ENCODE measurements at regions not wholly inside any gene's neighbourhood (a gene's known extent, or its start where the extent isn't known, plus 50 kb on each side); places are given as distances from the start of the nearest gene placed in this dataset.

DNA sequence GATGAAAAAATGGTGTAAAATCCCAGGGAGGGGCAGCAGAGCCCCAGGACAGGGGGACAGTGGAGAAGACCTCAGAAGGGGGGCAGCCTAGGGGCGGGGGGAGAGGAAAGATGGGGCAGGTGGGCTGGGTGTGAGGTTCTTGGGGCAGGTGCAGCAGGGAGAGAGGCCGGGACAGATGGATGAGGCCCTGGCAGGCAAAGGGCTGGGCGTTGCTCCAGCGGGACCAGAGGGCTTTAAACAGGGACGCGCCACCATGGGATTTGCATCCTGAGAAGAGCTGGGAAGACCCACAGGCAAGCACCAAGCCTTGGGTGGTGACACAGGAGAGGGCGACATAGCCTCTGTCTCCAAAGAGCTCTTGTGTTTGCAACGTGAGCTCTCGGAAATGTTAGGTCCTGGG is 1342.8 kb downstream of the TBC1D22A start:
- Histone ChIP-seq H3K9me3 (peaks cover 0 to 18% (median 15%) of the 10 kb centered on the region in 8 donors), H3K36me3 (no peaks in the 10 kb centered on the region), H3K27ac (no peak overlapping the region), H3K4me3 (no peak overlapping the region), H3K4me1 (peaks cover 0 to 10% (median 0%) of the 10 kb centered on the region in 6 donors), H3K27me3 (replicated peaks in 1 of 7) (peaks cover 0 to 30% (median 0%) of the 10 kb centered on the region in 7 donors)
- no peak for TF ChIP-seq POLR2AphosphoS5 (IDR thresholded peaks at IDR 0.05)
- TF ChIP-seq, protein P1, sequence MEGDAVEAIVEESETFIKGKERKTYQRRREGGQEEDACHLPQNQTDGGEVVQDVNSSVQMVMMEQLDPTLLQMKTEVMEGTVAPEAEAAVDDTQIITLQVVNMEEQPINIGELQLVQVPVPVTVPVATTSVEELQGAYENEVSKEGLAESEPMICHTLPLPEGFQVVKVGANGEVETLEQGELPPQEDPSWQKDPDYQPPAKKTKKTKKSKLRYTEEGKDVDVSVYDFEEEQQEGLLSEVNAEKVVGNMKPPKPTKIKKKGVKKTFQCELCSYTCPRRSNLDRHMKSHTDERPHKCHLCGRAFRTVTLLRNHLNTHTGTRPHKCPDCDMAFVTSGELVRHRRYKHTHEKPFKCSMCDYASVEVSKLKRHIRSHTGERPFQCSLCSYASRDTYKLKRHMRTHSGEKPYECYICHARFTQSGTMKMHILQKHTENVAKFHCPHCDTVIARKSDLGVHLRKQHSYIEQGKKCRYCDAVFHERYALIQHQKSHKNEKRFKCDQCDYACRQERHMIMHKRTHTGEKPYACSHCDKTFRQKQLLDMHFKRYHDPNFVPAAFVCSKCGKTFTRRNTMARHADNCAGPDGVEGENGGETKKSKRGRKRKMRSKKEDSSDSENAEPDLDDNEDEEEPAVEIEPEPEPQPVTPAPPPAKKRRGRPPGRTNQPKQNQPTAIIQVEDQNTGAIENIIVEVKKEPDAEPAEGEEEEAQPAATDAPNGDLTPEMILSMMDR (IDR thresholded peaks at IDR 0.05 in 8 of 11, conservative IDR thresholded peaks at IDR 0.05 in 3 of 11), result no peak
- no peak for TF ChIP-seq POLR2A (IDR thresholded peaks at IDR 0.05)
- intact Hi-C loops (cut with DNase I; ENCODE audit: low total_unique reads), result no loop called here
- DNase-seq, result no peak
- WGBS, 5 donors, result 71 to 87% (median 83%) methylated on average over 9 of the region's 9 CpGs

DNA sequence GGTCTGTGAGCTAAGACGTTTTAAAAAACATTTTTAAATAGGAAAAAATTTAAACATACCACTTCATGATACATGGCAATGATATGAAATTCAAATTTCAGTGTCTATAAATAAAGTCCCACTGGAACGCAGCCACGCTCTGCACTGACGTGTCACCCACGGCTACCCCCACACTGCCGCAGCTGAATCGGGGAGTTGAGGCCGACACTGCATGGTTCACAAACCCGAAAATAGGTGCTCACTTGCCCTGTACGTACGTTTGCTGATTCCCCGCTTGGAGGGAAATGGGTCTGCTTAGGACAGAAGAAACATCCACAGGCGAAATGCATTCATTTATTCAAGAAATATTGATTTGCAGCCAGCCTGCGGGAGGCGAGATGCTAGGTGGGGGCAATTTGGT is 1342.3 kb downstream of the TBC1D22A start:
- 72 to 91% (median 87%) methylated on average over 15 of the region's 15 CpGs for WGBS, 5 donors
- intact Hi-C loops (cut with DNase I; ENCODE audit: low total_unique reads), result no loop called here

DNA sequence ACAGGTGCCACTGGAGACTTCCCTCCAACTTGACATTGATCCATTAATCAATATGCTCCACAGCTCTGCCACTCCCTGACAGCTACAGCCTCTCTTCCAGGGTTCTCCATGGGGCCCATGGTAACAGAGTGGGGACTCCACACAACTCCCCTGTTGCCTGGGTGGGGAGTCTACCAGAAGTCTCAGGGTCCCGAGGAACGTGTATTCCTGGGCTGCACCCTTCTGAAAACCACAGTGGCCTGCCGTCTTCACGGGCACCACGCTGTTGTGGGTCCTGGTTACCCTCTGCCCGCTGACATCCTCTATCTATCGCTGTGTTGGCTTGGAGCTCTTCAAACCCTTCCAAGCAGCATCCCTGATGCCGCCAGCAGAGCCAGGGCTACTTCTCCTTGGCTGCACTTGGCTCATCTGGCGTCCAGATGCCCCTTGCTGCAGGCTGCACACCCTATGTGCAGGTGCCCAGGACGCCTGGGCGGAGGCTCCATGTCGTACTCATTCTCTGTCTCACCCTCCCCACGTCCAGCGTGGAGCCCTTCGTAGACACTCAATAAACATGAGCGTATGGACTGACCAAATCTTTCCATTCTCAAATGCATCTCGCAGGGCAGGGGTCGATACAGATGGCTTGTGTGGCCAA is 1341.8 kb downstream of the TBC1D22A start:
- Histone ChIP-seq H3K27me3 (replicated peaks in 1 of 7) (peaks cover 0 to 37% (median 0%) of the 10 kb centered on the region in 7 donors), H3K4me3 (no peak overlapping the region), H3K4me1 (peaks cover 4 to 21% (median 6%) of the 10 kb centered on the region in 6 donors), H3K9me3 (peaks cover 0 to 16% (median 11%) of the 10 kb centered on the region in 8 donors), H3K27ac (no peak overlapping the region), H3K36me3 (no peaks in the 10 kb centered on the region)
- 86 to 92% (median 89%) methylated on average over 17 to 18 of the region's 18 CpGs for WGBS, 5 donors
- DNase-seq, result no peak
- no peak for TF ChIP-seq POLR2A (IDR thresholded peaks at IDR 0.05)
- TF ChIP-seq, protein P1 (IDR thresholded peaks at IDR 0.05 in 8 of 11, conservative IDR thresholded peaks at IDR 0.05 in 3 of 11), result no peak
- no peak for TF ChIP-seq POLR2AphosphoS5 (IDR thresholded peaks at IDR 0.05)
- intact Hi-C loops (cut with DNase I; ENCODE audit: low total_unique reads), result no loop called here

More for the DNA sequence above, 1342.3 kb downstream of the TBC1D22A start:
- no peak for DNase-seq
- Histone ChIP-seq H3K36me3 (no peaks in the 10 kb centered on the region), H3K27me3 (replicated peaks in 1 of 7) (peaks cover 0 to 32% (median 0%) of the 10 kb centered on the region in 7 donors), H3K4me1 (peaks cover 0 to 15% (median under 1%) of the 10 kb centered on the region in 6 donors), H3K4me3 (no peak overlapping the region), H3K27ac (no peak overlapping the region), H3K9me3 (peaks cover 0 to 17% (median 15%) of the 10 kb centered on the region in 8 donors)
- TF ChIP-seq POLR2A (IDR thresholded peaks at IDR 0.05) (no peak), POLR2AphosphoS5 (IDR thresholded peaks at IDR 0.05) (no peak)
- TF ChIP-seq, protein P1 (IDR thresholded peaks at IDR 0.05 in 8 of 11, conservative IDR thresholded peaks at IDR 0.05 in 3 of 11), result no peak

DNA sequence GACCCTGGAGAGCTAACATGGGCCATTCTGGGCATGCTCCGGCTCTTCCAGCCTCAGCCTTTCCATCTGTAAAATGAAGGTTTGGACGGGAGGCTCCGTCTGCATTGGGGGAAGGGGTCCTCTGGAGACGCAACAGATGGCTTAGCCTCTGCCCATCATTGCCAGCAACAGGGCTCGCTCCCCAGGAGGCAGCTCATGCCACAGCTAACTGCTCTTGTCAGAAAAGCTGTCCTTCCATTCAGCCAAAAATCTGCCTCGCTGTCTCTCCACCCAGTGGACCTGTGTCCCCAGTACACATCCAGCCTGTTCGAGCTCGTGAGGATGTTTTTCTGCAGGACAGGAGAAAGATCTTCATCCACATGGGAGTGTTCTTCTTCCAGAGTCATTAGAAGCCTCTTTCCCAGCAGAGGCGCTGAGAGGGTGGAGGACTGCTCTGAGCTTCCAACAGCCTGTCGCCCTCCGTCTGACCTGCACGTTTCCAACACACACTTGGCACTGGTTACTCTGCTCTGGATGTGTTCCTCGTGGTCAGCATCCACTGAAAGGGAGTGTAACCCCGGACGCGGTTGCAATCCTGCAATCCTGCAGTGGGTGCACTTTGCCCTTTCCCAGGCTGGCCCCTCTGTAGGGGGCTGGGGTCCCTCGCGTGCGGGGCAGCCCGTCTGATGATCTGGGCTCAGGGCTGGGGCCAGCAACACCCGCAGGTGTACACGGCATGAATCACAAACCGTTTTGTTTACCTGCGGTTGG is 1340.9 kb downstream of the TBC1D22A start:
- intact Hi-C loops (cut with DNase I; ENCODE audit: low total_unique reads), result no loop called here
- Histone ChIP-seq H3K27me3 (replicated peaks in 1 of 7) (peaks cover 0 to 42% (median 0%) of the 10 kb centered on the region in 7 donors), H3K36me3 (no peaks in the 10 kb centered on the region), H3K4me1 (peaks cover 7 to 30% (median 13%) of the 10 kb centered on the region in 6 donors), H3K4me3 (no peak overlapping the region), H3K9me3 (peaks cover 0 to 8% (median 1%) of the 10 kb centered on the region in 8 donors), H3K27ac (no peak overlapping the region)
- DNase-seq, result no peak
- WGBS, 5 donors, result 77 to 90% (median 78%) methylated on average over 21 to 24 of the region's 24 CpGs
- TF ChIP-seq, protein P1 (IDR thresholded peaks at IDR 0.05 in 8 of 11, conservative IDR thresholded peaks at IDR 0.05 in 3 of 11), result no peak

All from spleen (tissue), 11 donors.